ENCODE measurements at regions not wholly inside any gene's neighbourhood (a gene's known extent, or its start where the extent isn't known, plus 50 kb on each side); places are given as distances from the start of the nearest gene placed in this dataset.

GRCh38 chr10:120111628-120112027 lies 219.1 kb downstream of the SEC23IP start:
- Histone ChIP-seq H3K4me1 (no peaks in the 10 kb centered on the region), H3K4me3 (ENCODE audit: low read depth, low read length) (no peak overlapping the region), H3K9me3 (no peaks in the 10 kb centered on the region), H3K27me3 (replicated peaks; ENCODE audit: control insufficient read depth, insufficient read depth, low read length) (0 out of 2 replicates have a peak, but pooled peaks cover 1% of the 10 kb centered on the region), H3K36me3 (ENCODE audit: control insufficient read depth, insufficient read depth, low read length) (no peaks in the 10 kb centered on the region)
- no peak for DNase-seq
- POLR2A ChIA-PET: no interaction called here
- BruUV-seq (replicated peaks): no TSS peak
- CTCF ChIA-PET: no interaction called here
- no peaks in the 10 kb centered on the region for H3K4me1 Mint-ChIP-seq (ENCODE audit: low read depth, unreplicated experiment)
- no peak overlapping the region for H3K4me3 Mint-ChIP-seq (ENCODE audit: unreplicated experiment)
- H3K9me3 Mint-ChIP-seq (ENCODE audit: unreplicated experiment): no peaks in the 10 kb centered on the region
- no peak overlapping the region for H3K27ac Mint-ChIP-seq (ENCODE audit: unreplicated experiment)
- H3K27me3 Mint-ChIP-seq (ENCODE audit: insufficient read depth, unreplicated experiment): peaks cover 27% of the 10 kb centered on the region
- H3K36me3 Mint-ChIP-seq (ENCODE audit: insufficient read depth, unreplicated experiment): no peaks in the 10 kb centered on the region
- TF ChIP-seq, protein P1, sequence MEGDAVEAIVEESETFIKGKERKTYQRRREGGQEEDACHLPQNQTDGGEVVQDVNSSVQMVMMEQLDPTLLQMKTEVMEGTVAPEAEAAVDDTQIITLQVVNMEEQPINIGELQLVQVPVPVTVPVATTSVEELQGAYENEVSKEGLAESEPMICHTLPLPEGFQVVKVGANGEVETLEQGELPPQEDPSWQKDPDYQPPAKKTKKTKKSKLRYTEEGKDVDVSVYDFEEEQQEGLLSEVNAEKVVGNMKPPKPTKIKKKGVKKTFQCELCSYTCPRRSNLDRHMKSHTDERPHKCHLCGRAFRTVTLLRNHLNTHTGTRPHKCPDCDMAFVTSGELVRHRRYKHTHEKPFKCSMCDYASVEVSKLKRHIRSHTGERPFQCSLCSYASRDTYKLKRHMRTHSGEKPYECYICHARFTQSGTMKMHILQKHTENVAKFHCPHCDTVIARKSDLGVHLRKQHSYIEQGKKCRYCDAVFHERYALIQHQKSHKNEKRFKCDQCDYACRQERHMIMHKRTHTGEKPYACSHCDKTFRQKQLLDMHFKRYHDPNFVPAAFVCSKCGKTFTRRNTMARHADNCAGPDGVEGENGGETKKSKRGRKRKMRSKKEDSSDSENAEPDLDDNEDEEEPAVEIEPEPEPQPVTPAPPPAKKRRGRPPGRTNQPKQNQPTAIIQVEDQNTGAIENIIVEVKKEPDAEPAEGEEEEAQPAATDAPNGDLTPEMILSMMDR (IDR thresholded peaks at IDR 0.05; ENCODE audit: insufficient read depth in 1 of 2, low read depth in 1 of 2, low read length in 1 of 2, severe bottlenecking in 1 of 2, unreplicated experiment in 1 of 2): no peak
- intact Hi-C loops (cut with micrococcal nuclease; ENCODE audit: unreplicated experiment): no loop called here

GRCh38 chr10:120112809-120113208 lies 220.3 kb downstream of the SEC23IP start:
- Histone ChIP-seq H3K4me3 (ENCODE audit: low read depth, low read length) (no peak overlapping the region), H3K36me3 (ENCODE audit: control insufficient read depth, insufficient read depth, low read length) (no peaks in the 10 kb centered on the region), H3K9me3 (no peaks in the 10 kb centered on the region), H3K4me1 (no peaks in the 10 kb centered on the region), H3K27me3 (replicated peaks; ENCODE audit: control insufficient read depth, insufficient read depth, low read length) (0 out of 2 replicates have a peak, but pooled peaks cover 1% of the 10 kb centered on the region)
- H3K9me3 Mint-ChIP-seq (ENCODE audit: unreplicated experiment): no peaks in the 10 kb centered on the region
- intact Hi-C loops (cut with micrococcal nuclease; ENCODE audit: unreplicated experiment): no loop called here
- H3K4me3 Mint-ChIP-seq (ENCODE audit: unreplicated experiment): no peak overlapping the region
- POLR2A ChIA-PET: no interaction called here
- no peaks in the 10 kb centered on the region for H3K4me1 Mint-ChIP-seq (ENCODE audit: low read depth, unreplicated experiment)
- peaks cover 27% of the 10 kb centered on the region for H3K27me3 Mint-ChIP-seq (ENCODE audit: insufficient read depth, unreplicated experiment)
- CTCF ChIA-PET: no interaction called here
- no peak for DNase-seq
- TF ChIP-seq, protein P1 (IDR thresholded peaks at IDR 0.05; ENCODE audit: insufficient read depth in 1 of 2, low read depth in 1 of 2, low read length in 1 of 2, severe bottlenecking in 1 of 2, unreplicated experiment in 1 of 2): no peak
- no peaks in the 10 kb centered on the region for H3K36me3 Mint-ChIP-seq (ENCODE audit: insufficient read depth, unreplicated experiment)
- no peak overlapping the region for H3K27ac Mint-ChIP-seq (ENCODE audit: unreplicated experiment)
- BruUV-seq (replicated peaks): no TSS peak

DNA sequence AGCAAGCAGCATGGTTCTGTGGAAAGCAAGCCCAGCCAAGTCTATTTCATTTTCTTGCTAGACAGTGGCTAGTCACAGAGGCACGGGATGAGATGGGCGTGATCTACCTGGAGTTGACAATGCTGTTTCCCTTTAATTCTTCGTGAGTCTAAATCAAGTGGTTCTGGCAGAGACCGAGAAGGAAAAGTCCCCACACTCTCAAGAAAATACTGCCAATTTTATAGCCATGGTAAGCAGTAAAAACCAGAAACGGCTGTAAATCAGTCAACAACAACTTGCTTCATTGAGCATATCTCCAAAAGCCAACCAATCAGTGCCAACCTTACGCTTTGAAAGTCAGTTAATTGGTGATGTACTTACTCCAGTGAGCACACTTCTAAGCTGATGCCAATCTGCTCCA lies 223.4 kb downstream of the SEC23IP start:
- intact Hi-C loops (cut with micrococcal nuclease; ENCODE audit: unreplicated experiment): no loop called here
- no peak for DNase-seq
- Mint-ChIP-seq H3K36me3 (ENCODE audit: insufficient read depth, unreplicated experiment) (no peaks in the 10 kb centered on the region), H3K27ac (ENCODE audit: unreplicated experiment) (no peak overlapping the region), H3K4me3 (ENCODE audit: unreplicated experiment) (no peak overlapping the region), H3K4me1 (ENCODE audit: low read depth, unreplicated experiment) (no peaks in the 10 kb centered on the region), H3K9me3 (ENCODE audit: unreplicated experiment) (no peaks in the 10 kb centered on the region), H3K27me3 (ENCODE audit: insufficient read depth, unreplicated experiment) (peaks cover 36% of the 10 kb centered on the region)
- TF ChIP-seq, protein P1 (IDR thresholded peaks at IDR 0.05; ENCODE audit: insufficient read depth in 1 of 2, low read depth in 1 of 2, low read length in 1 of 2, severe bottlenecking in 1 of 2, unreplicated experiment in 1 of 2): no peak
- H3K4me1 ChIP-seq: no peaks in the 10 kb centered on the region
- no peak overlapping the region for H3K4me3 ChIP-seq (ENCODE audit: low read depth, low read length)
- H3K27me3 ChIP-seq (replicated peaks; ENCODE audit: control insufficient read depth, insufficient read depth, low read length): 0 out of 2 replicates have a peak, but pooled peaks cover 1% of the 10 kb centered on the region
- no peaks in the 10 kb centered on the region for H3K9me3 ChIP-seq
- no TSS peak for BruUV-seq (replicated peaks)
- CTCF ChIA-PET: no interaction called here
- POLR2A ChIA-PET: no interaction called here
- H3K36me3 ChIP-seq (ENCODE audit: control insufficient read depth, insufficient read depth, low read length): no peaks in the 10 kb centered on the region

All from Caco-2 (cell line).